Keratinocyte (primary cell): ENCODE measurements at regions not wholly inside any gene's neighbourhood (a gene's known extent, or its start where the extent isn't known, plus 50 kb on each side); places are given as distances from the start of the nearest gene placed in this dataset.

Experiments
- DNase-seq: peaks from one replicate; pipeline ENCODE4 v3.0.0-alpha.2; 2011; ENCODE audit warnings: low read depth, missing footprints, low spot score
- FAIRE-seq: peaks from 2 replicates; lab custom pipeline; 2011; peaks lifted over from hg19 to GRCh38; lab: Jason Lieb, UNC
- H2AFZ ChIP-seq: 2 replicates; pipeline ENCODE4 v1.6.0; 2012; ENCODE audit warnings: low read length, control low read depth, inconsistent platforms; ENCODE audit not compliant: control insufficient read depth
- H3K27ac ChIP-seq: 2 replicates; pipeline ENCODE4 v1.5.1; 2011; ENCODE audit warnings: low read length; ENCODE audit not compliant: control insufficient read depth, insufficient read depth
- H3K27me3 ChIP-seq: 3 replicates; pipeline ENCODE4 v1.6.0; 2011; ENCODE audit warnings: low read length; ENCODE audit not compliant: control insufficient read depth, insufficient read depth; ENCODE audit errors: extremely low read depth
- H3K36me3 ChIP-seq, 2 experiments: 2 replicates in 1 of 2; 3 replicates in 1 of 2; pipeline ENCODE4 v1.5.1; 2011; ENCODE audit warnings: low read length in 2 of 2, mild to moderate bottlenecking in 1 of 2; ENCODE audit not compliant: control insufficient read depth in 2 of 2, insufficient read depth in 2 of 2; ENCODE audit errors: extremely low read depth in 1 of 2
- H3K4me1 ChIP-seq: 3 replicates; pipeline ENCODE4 v1.5.1; 2011; ENCODE audit warnings: low read length; ENCODE audit not compliant: control insufficient read depth, insufficient read depth; ENCODE audit errors: extremely low read depth
- H3K4me2 ChIP-seq: 3 replicates; pipeline ENCODE4 v1.6.0; 2011; ENCODE audit warnings: low read depth, low read length; ENCODE audit not compliant: control insufficient read depth, insufficient read depth; ENCODE audit errors: extremely low read depth
- H3K4me3 ChIP-seq, 3 experiments: fragments of 200-600 bp in 1 of 3; sonication (generic) in 1 of 3; 2 replicates in 2 of 3; 3 replicates in 1 of 3; pipeline ENCODE4 v1.5.1; 2011 to 2016; ENCODE audit warnings: low read length in 3 of 3, mild to moderate bottlenecking in 3 of 3, control low read depth in 2 of 3, inconsistent platforms in 1 of 3, low read depth in 1 of 3, mixed read lengths in 1 of 3, mixed run types in 1 of 3, moderate library complexity in 1 of 3; ENCODE audit not compliant: control insufficient read depth in 2 of 3, insufficient read depth in 2 of 3; ENCODE audit errors: extremely low read depth in 1 of 3
- H3K79me2 ChIP-seq: 2 replicates; pipeline ENCODE4 v1.6.0; 2012; ENCODE audit warnings: low read length; ENCODE audit not compliant: control insufficient read depth, insufficient read depth
- H3K9ac ChIP-seq: 3 replicates; pipeline ENCODE4 v1.6.0; 2011; ENCODE audit warnings: low read length; ENCODE audit not compliant: control insufficient read depth, insufficient read depth; ENCODE audit errors: extremely low read depth
- H3K9me1 ChIP-seq: 3 replicates; pipeline ENCODE4 v1.6.0; 2011; ENCODE audit warnings: low read length; ENCODE audit not compliant: control insufficient read depth, insufficient read depth; ENCODE audit errors: extremely low read depth
- H3K9me3 ChIP-seq: 2 replicates; pipeline ENCODE4 v1.5.1; 2012; ENCODE audit warnings: low read depth, low read length; ENCODE audit not compliant: control insufficient read depth
- H4K20me1 ChIP-seq: 3 replicates; pipeline ENCODE4 v1.6.0; 2011; ENCODE audit warnings: low read length; ENCODE audit not compliant: control insufficient read depth, insufficient read depth; ENCODE audit errors: extremely low read depth
- EZH2 ChIP-seq: IDR thresholded peaks from one replicate; pipeline ENCODE4 v1.6.1; 2012; ENCODE audit warnings: inconsistent platforms, mild to moderate bottlenecking, low read length, moderate library complexity
- dilution Hi-C: fragments of 300-500 bp; cut with MboI; formaldehyde crosslinking; loops from one replicate; pipeline ENCODE4 v1.7.0; 2020; ENCODE audit warnings: low sequenced_read_pairs; ENCODE audit not compliant: extremely low pct_ligation_motif_present
- TF ChIP-seq, protein P1 (sequence below), 3 experiments: IDR thresholded peaks in 1 of 3; conservative IDR thresholded peaks in 1 of 3; optimal IDR thresholded peaks in 1 of 3; 2 replicates in 2 of 3; 3 replicates in 1 of 3; pipeline versions ENCODE3 to v1.5.1; 2011; ENCODE audit warnings: low read length in 3 of 3, mild to moderate bottlenecking in 3 of 3, moderate library complexity in 2 of 3, control low read depth in 1 of 3, inconsistent platforms in 1 of 3; ENCODE audit not compliant: insufficient read depth in 2 of 3; ENCODE audit errors: extremely low read depth in 1 of 3

DNA sequence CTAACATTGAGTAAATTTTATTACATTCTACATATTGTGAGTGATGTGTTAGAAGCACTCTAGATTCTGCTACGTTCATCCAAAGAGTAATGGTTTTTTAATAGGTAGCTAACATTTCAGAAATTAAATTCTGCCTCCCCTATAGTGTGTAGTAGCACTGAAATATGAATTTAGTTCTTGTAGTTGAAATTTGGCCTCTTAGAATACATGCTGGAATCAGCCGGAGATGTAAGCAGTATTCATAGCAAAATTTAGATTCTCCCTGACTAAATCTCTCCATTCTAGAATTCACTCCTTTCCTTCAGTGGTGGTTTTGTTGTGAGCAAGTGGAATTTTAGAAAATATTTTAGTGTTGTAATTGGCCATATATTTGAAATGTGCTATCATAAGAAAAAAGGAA, 799.9 kb upstream of the CDH10 start:
- H3K27ac ChIP-seq = no peak overlapping the region
- H4K20me1 ChIP-seq = no peaks in the 10 kb centered on the region
- FAIRE-seq (no peak), DNase-seq (no peak)
- H3K4me2 ChIP-seq = no peak overlapping the region
- H3K4me3 ChIP-seq = no peak overlapping the region
- H3K9ac ChIP-seq = no peak overlapping the region
- H3K79me2 ChIP-seq = no peaks in the 10 kb centered on the region
- H3K27me3 ChIP-seq = no peaks in the 10 kb centered on the region
- no peak overlapping the region for H2AFZ ChIP-seq
- no peaks in the 10 kb centered on the region for H3K9me3 ChIP-seq
- H3K4me1 ChIP-seq = no peaks in the 10 kb centered on the region
- dilution Hi-C loops = no loop called here
- TF ChIP-seq, protein P1, sequence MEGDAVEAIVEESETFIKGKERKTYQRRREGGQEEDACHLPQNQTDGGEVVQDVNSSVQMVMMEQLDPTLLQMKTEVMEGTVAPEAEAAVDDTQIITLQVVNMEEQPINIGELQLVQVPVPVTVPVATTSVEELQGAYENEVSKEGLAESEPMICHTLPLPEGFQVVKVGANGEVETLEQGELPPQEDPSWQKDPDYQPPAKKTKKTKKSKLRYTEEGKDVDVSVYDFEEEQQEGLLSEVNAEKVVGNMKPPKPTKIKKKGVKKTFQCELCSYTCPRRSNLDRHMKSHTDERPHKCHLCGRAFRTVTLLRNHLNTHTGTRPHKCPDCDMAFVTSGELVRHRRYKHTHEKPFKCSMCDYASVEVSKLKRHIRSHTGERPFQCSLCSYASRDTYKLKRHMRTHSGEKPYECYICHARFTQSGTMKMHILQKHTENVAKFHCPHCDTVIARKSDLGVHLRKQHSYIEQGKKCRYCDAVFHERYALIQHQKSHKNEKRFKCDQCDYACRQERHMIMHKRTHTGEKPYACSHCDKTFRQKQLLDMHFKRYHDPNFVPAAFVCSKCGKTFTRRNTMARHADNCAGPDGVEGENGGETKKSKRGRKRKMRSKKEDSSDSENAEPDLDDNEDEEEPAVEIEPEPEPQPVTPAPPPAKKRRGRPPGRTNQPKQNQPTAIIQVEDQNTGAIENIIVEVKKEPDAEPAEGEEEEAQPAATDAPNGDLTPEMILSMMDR (optimal IDR thresholded peaks at IDR 0.05 in 1 of 3, IDR thresholded peaks at IDR 0.05 in 1 of 3, conservative IDR thresholded peaks at IDR 0.05 in 1 of 3; ENCODE audit: extremely low read depth in 1 of 3, insufficient read depth in 2 of 3, low read length in 3 of 3) = no peak
- no peak for TF ChIP-seq EZH2
- no peaks in the 10 kb centered on the region for H3K36me3 ChIP-seq
- H3K9me1 ChIP-seq = no peaks in the 10 kb centered on the region

DNA sequence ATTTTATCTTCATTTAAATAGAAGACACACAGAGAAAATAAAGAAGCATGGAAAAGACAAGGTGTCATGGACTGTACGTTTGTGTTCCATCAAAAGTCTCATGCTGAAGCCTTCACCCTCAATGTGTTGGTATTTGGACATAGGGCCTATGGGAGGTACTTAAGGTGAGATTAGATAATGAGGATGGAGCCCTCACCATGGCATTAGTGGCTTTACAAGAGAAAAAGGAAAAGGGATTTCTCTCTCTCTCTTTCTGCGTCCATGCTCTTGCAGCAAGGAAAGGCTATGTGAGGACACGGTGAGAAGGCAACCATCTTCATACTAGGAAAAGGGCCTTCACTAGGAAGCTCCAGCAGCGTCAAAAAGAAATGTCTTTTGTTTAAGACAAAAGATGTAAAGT, 797.0 kb upstream of the CDH10 start:
- Histone ChIP-seq H3K4me2 (no peak overlapping the region), H3K79me2 (no peaks in the 10 kb centered on the region), H3K9me3 (no peaks in the 10 kb centered on the region), H3K27me3 (no peaks in the 10 kb centered on the region), H3K4me1 (no peaks in the 10 kb centered on the region), H3K4me3 (no peak overlapping the region), H3K9me1 (no peaks in the 10 kb centered on the region), H3K9ac (no peak overlapping the region), H4K20me1 (no peaks in the 10 kb centered on the region), H3K36me3 (no peaks in the 10 kb centered on the region), H3K27ac (no peak overlapping the region), H2AFZ (no peak overlapping the region)
- dilution Hi-C loops = no loop called here
- TF ChIP-seq, protein P1 (optimal IDR thresholded peaks at IDR 0.05 in 1 of 3, IDR thresholded peaks at IDR 0.05 in 1 of 3, conservative IDR thresholded peaks at IDR 0.05 in 1 of 3; ENCODE audit: extremely low read depth in 1 of 3, insufficient read depth in 2 of 3, low read length in 3 of 3) = no peak
- TF ChIP-seq EZH2 = no peak
- FAIRE-seq (no peak), DNase-seq (no peak)
